Dermis microvascular lymphatic vessel endothelial cell (primary cell): ENCODE measurements at regions not wholly inside any gene's neighbourhood (a gene's known extent, or its start where the extent isn't known, plus 50 kb on each side); places are given as distances from the start of the nearest gene placed in this dataset.
"Not testable (repeated sequence)": the region's sequence is repeated elsewhere in the genome, so short reads cannot be mapped to it uniquely, and the experiment has no call there.

Source experiments
- DNase-seq, 2 donors: peaks; one replicate each; pipeline versions ENCODE4 v3.0.0 to v3.0.0-alpha.2; 2010; ENCODE audit warnings: low read depth in 2 of 2

GRCh38 chr13:99777873-99778272 is 193.7 kb downstream of the ZIC5 start:
- no peak for DNase-seq

GRCh38 chr13:99774644-99775043 is 196.9 kb downstream of the ZIC5 start:
- DNase-seq: no peak

GRCh38 chr13:99768986-99769385 is 202.6 kb downstream of the ZIC5 start:
- no peak for DNase-seq

- DNase-seq: no peak
Observed at GRCh38 chr13:99766641-99767045, 204.9 kb downstream of the ZIC5 start.

GRCh38 chr13:99765869-99766268 is 205.7 kb downstream of the ZIC5 start:
- no peak for DNase-seq

GRCh38 chr13:99760456-99760855 is 211.1 kb downstream of the ZIC5 start:
- no peak for DNase-seq

- DNase-seq: no peak
Observed at GRCh38 chr13:99759163-99759552, 212.4 kb downstream of the ZIC5 start.

- DNase-seq: no peak
Observed at GRCh38 chr13:99758460-99759162, 213.0 kb downstream of the ZIC5 start.

- no peak for DNase-seq
Observed at GRCh38 chr13:99757756-99758459, 213.7 kb downstream of the ZIC5 start.

GRCh38 chr13:99756281-99756680 is 215.3 kb downstream of the ZIC5 start:
- no peak for DNase-seq

GRCh38 chr13:99754750-99755149 is 216.8 kb downstream of the ZIC5 start:
- not testable (repeated sequence) for DNase-seq

- no peak for DNase-seq
Observed at GRCh38 chr13:99752373-99752772, 219.2 kb downstream of the ZIC5 start.

GRCh38 chr13:99751517-99752199 is 219.9 kb downstream of the ZIC5 start:
- no peak for DNase-seq

GRCh38 chr13:99750951-99751350 is 220.6 kb downstream of the ZIC5 start:
- DNase-seq: no peak

- no peak for DNase-seq
Observed at GRCh38 chr13:99749271-99750019, 222.1 kb downstream of the ZIC5 start.

- DNase-seq: no peak
Observed at GRCh38 chr13:99747403-99747710, 224.2 kb downstream of the ZIC5 start.

GRCh38 chr13:99746637-99747402 is 224.7 kb downstream of the ZIC5 start:
- no peak for DNase-seq

GRCh38 chr13:99743094-99743493 is 228.5 kb downstream of the ZIC5 start:
- DNase-seq: no peak

- DNase-seq: no peak
Observed at GRCh38 chr13:99741960-99742359, 229.6 kb downstream of the ZIC5 start.

GRCh38 chr13:99740251-99740979 is 231.2 kb downstream of the ZIC5 start:
- no peak for DNase-seq

GRCh38 chr13:99738626-99739025 is 232.9 kb downstream of the ZIC5 start:
- DNase-seq: no peak
